K562 (cell line): ENCODE measurements at regions not wholly inside any gene's neighbourhood (a gene's known extent, or its start where the extent isn't known, plus 50 kb on each side); places are given as distances from the start of the nearest gene placed in this dataset.

ENCODE experiments used
- ATAC-seq: fragments of 200-7000 bp; cut with Tn5 transposase; 3 replicates; pipeline ENCODE4 v1.9.1; 2020; ENCODE audit warnings: moderate library complexity
- BruUV-seq: library from RNA; stranded (reverse); fragments of 400-500 nt; replicated peaks from 2 replicates; lab custom pipeline; 2021; lab: Mats Ljungman, UMichigan
- CTCF ChIA-PET: fragments of 300-600 bp; formaldehyde crosslinking; extraction: SDS; loops from one replicate; lab custom pipeline; 2021; ENCODE audit warnings: low intra/inter-chr PET ratio; lab: Yijun Ruan, JAX
- POLR2A ChIA-PET: fragments of 300-600, 350-650 bp; sonication (Branson Sonifier 250); formaldehyde crosslinking; extraction: SDS; loops from one replicate; lab custom pipeline; 2021; ENCODE audit warnings: antibody characterized with exemption, inconsistent platforms; lab: Yijun Ruan, JAX
- DNase-seq, 4 experiments: peaks; one replicate each; pipeline versions ENCODE4 v3.0.0 to v3.0.0-alpha.2; 2011 to 2018; ENCODE audit warnings: low spot score in 3 of 4, mixed read lengths in 3 of 4; ENCODE audit errors: extremely low read depth in 1 of 4
- FAIRE-seq: peaks from 2 replicates; lab custom pipeline; 2011; peaks lifted over from hg19 to GRCh38; lab: Jason Lieb, UNC
- H2AFZ ChIP-seq: 2 replicates; pipeline ENCODE4 v1.6.0; 2011; ENCODE audit warnings: low read depth, low read length, control low read depth, inconsistent platforms
- H3K27ac ChIP-seq: fragments of 200-600 bp; 3 replicates; pipeline ENCODE4 v1.8.0; 2011; ENCODE audit warnings: low read depth, mild to moderate bottlenecking, control low read depth, inconsistent platforms, low read length, moderate library complexity, mixed read lengths; ENCODE audit errors: extremely low read depth
- H3K27me3 ChIP-seq, 2 experiments: fragments of 300-600 bp in 1 of 2; 2 replicates in 1 of 2; 3 replicates in 1 of 2; pipeline versions ENCODE4 v1.6.0 to v1.8.0; 2011; ENCODE audit warnings: inconsistent platforms in 2 of 2, low read length in 2 of 2, mild to moderate bottlenecking in 1 of 2, mixed read lengths in 1 of 2, moderate library complexity in 1 of 2; ENCODE audit not compliant: control insufficient read depth in 2 of 2, insufficient read depth in 2 of 2
- H3K36me3 ChIP-seq: fragments of 300-600 bp; 3 replicates; pipeline ENCODE4 v1.8.0; 2011; ENCODE audit warnings: mild to moderate bottlenecking, low read length, inconsistent platforms; ENCODE audit not compliant: control insufficient read depth, insufficient read depth
- H3K4me1 ChIP-seq, 2 experiments: fragments of 200-600 bp in 1 of 2; replicated peaks in 1 of 2; 2 replicates in 1 of 2; 3 replicates in 1 of 2; pipeline versions ENCODE4 v1.5.1 to v1.8.0; 2011; ENCODE audit warnings: inconsistent platforms in 2 of 2, low read length in 2 of 2, mild to moderate bottlenecking in 1 of 2, mixed read lengths in 1 of 2, moderate library complexity in 1 of 2; ENCODE audit not compliant: control insufficient read depth in 2 of 2, insufficient read depth in 2 of 2
- H3K4me2 ChIP-seq: 2 replicates; pipeline ENCODE4 v1.6.1; 2011; ENCODE audit warnings: low read length, control low read depth, inconsistent platforms, mixed read lengths; ENCODE audit not compliant: insufficient read depth
- H3K4me3 ChIP-seq: fragments of 200-600 bp; sonication (generic), shearing (Covaris generic); 2 replicates; pipeline ENCODE4 v1.5.1; 2016; ENCODE audit warnings: control low read depth, inconsistent platforms
- H3K79me2 ChIP-seq: fragments of 200-600 bp; 3 replicates; pipeline ENCODE4 v1.8.0; 2011; ENCODE audit warnings: low read length, inconsistent platforms; ENCODE audit not compliant: control insufficient read depth, insufficient read depth
- H3K9ac ChIP-seq, 2 experiments: 2 replicates each; pipeline versions ENCODE4 v1.6.0 to v1.6.1; 2011; ENCODE audit warnings: low read depth in 2 of 2, low read length in 2 of 2, control low read depth in 1 of 2, inconsistent platforms in 1 of 2, mild to moderate bottlenecking in 1 of 2, mixed read lengths in 1 of 2; ENCODE audit not compliant: insufficient read depth in 1 of 2
- H3K9me1 ChIP-seq: one replicate; pipeline ENCODE4 v1.6.0; 2011; ENCODE audit warnings: inconsistent platforms, mild to moderate bottlenecking, low read length, moderate library complexity; ENCODE audit not compliant: control insufficient read depth, insufficient read depth
- H3K9me3 ChIP-seq: replicated peaks from 2 replicates; pipeline ENCODE4 v1.5.1; 2011; ENCODE audit warnings: low read depth, low read length, inconsistent platforms; ENCODE audit not compliant: control insufficient read depth, insufficient read depth
- H4K20me1 ChIP-seq: replicated peaks from 2 replicates; pipeline ENCODE4 v1.6.1; 2011; ENCODE audit warnings: low read length, inconsistent platforms, mixed read lengths; ENCODE audit not compliant: control insufficient read depth, insufficient read depth
- FOXP1 ChIP-seq: sonication (generic); formaldehyde crosslinking; IDR thresholded peaks from 2 replicates; pipeline ENCODE4 v1.8.0; 2022; ENCODE audit warnings: mild to moderate bottlenecking, missing genetic modification reagents
- HINFP ChIP-seq: fragments of 450-650 bp; conservative IDR thresholded peaks from 2 replicates; pipeline ENCODE4 v1.6.1; 2016; ENCODE audit warnings: missing genetic modification characterization, low read depth, mild to moderate bottlenecking, control low read depth, missing compliant biosample characterization
- PTTG1 ChIP-seq: fragments of 450-650 bp; IDR thresholded peaks from 2 replicates; pipeline ENCODE4 v1.6.1; 2016; ENCODE audit warnings: low read depth, mild to moderate bottlenecking, missing genetic modification characterization, missing compliant biosample characterization
- RBM25 ChIP-seq: fragments of 200-400 bp; formaldehyde crosslinking; IDR thresholded peaks from 2 replicates; pipeline ENCODE4 v1.6.1; 2018; ENCODE audit warnings: low read length, low read depth, moderate library complexity; ENCODE audit not compliant: severe bottlenecking
- RFX5 ChIP-seq: IDR thresholded peaks from 2 replicates; pipeline ENCODE4 v1.6.1; 2011; ENCODE audit warnings: low read depth, mild to moderate bottlenecking, improper control_type of control experiment, low read length
- TCF15 ChIP-seq: fragments of 250-450 bp; sonication (Bioruptor Pico); IDR thresholded peaks from 2 replicates; pipeline ENCODE4 v1.8.0; 2022; ENCODE audit warnings: moderate library complexity, mild to moderate bottlenecking, inconsistent platforms
- TSHZ1 ChIP-seq: fragments of 250-450 bp; sonication (Bioruptor Pico); IDR thresholded peaks from 2 replicates; pipeline ENCODE4 v1.4.0; 2020; ENCODE audit warnings: mild to moderate bottlenecking, moderate library complexity
- ZBTB9 ChIP-seq: fragments of 450-650 bp; formaldehyde crosslinking; IDR thresholded peaks from 2 replicates; pipeline ENCODE4 v1.4.0; 2020; ENCODE audit warnings: mild to moderate bottlenecking, moderate library complexity
- ZNF174 ChIP-seq: fragments of 250-450 bp; sonication (Bioruptor Pico); IDR thresholded peaks from 2 replicates; pipeline ENCODE4 v1.4.0; 2020; ENCODE audit warnings: mild to moderate bottlenecking
- WGBS: fragments of 100-300 bp; shearing (Covaris generic); methylation state at CpG from one replicate; pipeline ENCODE4 v1.1.6; 2016; ENCODE audit warnings: low coverage, mixed read lengths; ENCODE audit not compliant: insufficient coverage; ENCODE audit errors: missing lambda C conversion rate; 5-methylcytosine and 5-hydroxymethylcytosine counted together
- in situ Hi-C: fragments of 300-500 bp; cut with MboI; formaldehyde crosslinking; loops from 4 replicates; pipeline ENCODE4 v1.15.0; 2018; ENCODE audit warnings: inconsistent platforms, mixed read lengths
- intact Hi-C: fragments of 100-400 bp; cut with micrococcal nuclease; formaldehyde crosslinking; loops from 2 replicates; pipeline ENCODE4 v1.14.2; 2022

GRCh38 chr20:55614220-55614757 is 391.0 kb downstream of the CBLN4 start:
- BruUV-seq: no TSS peak
- intact Hi-C loops: no loop called here
- POLR2A ChIA-PET: no interaction called here

More at GRCh38 chr20:55614220-55614757, 391.0 kb downstream of the CBLN4 start:
- Histone ChIP-seq H3K9me3 (no peaks in the 10 kb centered on the region), H3K4me2 (no peak overlapping the region), H4K20me1 (no peaks in the 10 kb centered on the region), H3K36me3 (no peaks in the 10 kb centered on the region), H3K27me3 (no peaks in the 10 kb centered on the region), H3K4me3 (no peak overlapping the region), H3K4me1 (no peaks in the 10 kb centered on the region), H3K9me1 (no peaks in the 10 kb centered on the region), H3K27ac (no peak overlapping the region), H3K79me2 (no peaks in the 10 kb centered on the region), H2AFZ (no peak overlapping the region), H3K9ac (no peak overlapping the region)
- WGBS: 3% methylated on average over 5 of the region's 7 CpGs
- ATAC-seq (no peak), FAIRE-seq (no peak), DNase-seq (no peak)
- CTCF ChIA-PET: no interaction called here
- TF ChIP-seq PTTG1 (tag): no peak
- TF ChIP-seq HINFP: no peak
- TF ChIP-seq RFX5: no peak
- no peak for TF ChIP-seq FOXP1 (CRISPR knock-in tag)
- no peak for TF ChIP-seq ZBTB9 (CRISPR knock-in tag)
- TF ChIP-seq TSHZ1 (CRISPR knock-in tag): no peak
- no peak for TF ChIP-seq TCF15 (CRISPR knock-in tag)
- no peak for TF ChIP-seq ZNF174 (CRISPR knock-in tag)
- TF ChIP-seq RBM25: no peak
- in situ Hi-C loops: no loop called here
